HG03571 (cell line): ENCODE measurements at regions not wholly inside any gene's neighbourhood (a gene's known extent, or its start where the extent isn't known, plus 50 kb on each side); places are given as distances from the start of the nearest gene placed in this dataset.

Experiments
- ATAC-seq: cut with Tn5 transposase; IDR thresholded peaks from one replicate; pipeline ENCODE4 v1.9.1; 2021; ENCODE audit not compliant: unreplicated experiment

- ATAC-seq = no peak
Observed at GRCh38 chr4:125904802-125905201, 590.0 kb downstream of the FAT4 start.

GRCh38 chr4:125911058-125911457 lies 596.3 kb downstream of the FAT4 start:
- no peak for ATAC-seq

- ATAC-seq = no peak
Observed at GRCh38 chr4:125911481-125911880, 596.7 kb downstream of the FAT4 start.

- ATAC-seq = no peak
Observed at GRCh38 chr4:125917559-125917958, 602.8 kb downstream of the FAT4 start.

- ATAC-seq = no peak
Observed at GRCh38 chr4:125928652-125929051, 613.9 kb downstream of the FAT4 start.

GRCh38 chr4:125938541-125938940 lies 623.8 kb downstream of the FAT4 start:
- ATAC-seq = no peak

GRCh38 chr4:125940426-125940825 lies 625.7 kb downstream of the FAT4 start:
- no peak for ATAC-seq

- ATAC-seq = no peak
Observed at GRCh38 chr4:125944966-125945365, 630.2 kb downstream of the FAT4 start.

- ATAC-seq = no peak
Observed at GRCh38 chr4:125948021-125948420, 633.3 kb downstream of the FAT4 start.

- ATAC-seq = no peak
Observed at GRCh38 chr4:125951261-125951887, 636.6 kb downstream of the FAT4 start.

- ATAC-seq = no peak
Observed at GRCh38 chr4:125952631-125953030, 637.9 kb downstream of the FAT4 start.

- ATAC-seq = no peak
Observed at GRCh38 chr4:125956276-125956675, 641.5 kb downstream of the FAT4 start.

- ATAC-seq = no peak
Observed at GRCh38 chr4:125958519-125958918, 643.8 kb downstream of the FAT4 start.

- no peak for ATAC-seq
Observed at GRCh38 chr4:125961626-125962025, 646.9 kb downstream of the FAT4 start.

GRCh38 chr4:125975861-125976397 lies 661.2 kb downstream of the FAT4 start:
- ATAC-seq = no peak

GRCh38 chr4:125979950-125980349 lies 665.2 kb downstream of the FAT4 start:
- ATAC-seq = no peak

GRCh38 chr4:125983168-125983567 lies 668.4 kb downstream of the FAT4 start:
- ATAC-seq = no peak

- ATAC-seq = no peak
Observed at GRCh38 chr4:125985856-125986255, 671.1 kb downstream of the FAT4 start.

GRCh38 chr4:125986307-125986706 lies 671.6 kb downstream of the FAT4 start:
- ATAC-seq = no peak

- no peak for ATAC-seq
Observed at GRCh38 chr4:125988464-125988863, 673.7 kb downstream of the FAT4 start.

- no peak for ATAC-seq
Observed at GRCh38 chr4:125991398-125991797, 676.6 kb downstream of the FAT4 start.

- no peak for ATAC-seq
Observed at GRCh38 chr4:125992891-125993290, 678.1 kb downstream of the FAT4 start.

- ATAC-seq = no peak
Observed at GRCh38 chr4:125994024-125994423, 679.3 kb downstream of the FAT4 start.
